A549 (cell line): ENCODE measurements at regions not wholly inside any gene's neighbourhood (a gene's known extent, or its start where the extent isn't known, plus 50 kb on each side); places are given as distances from the start of the nearest gene placed in this dataset.

Experiments used
- MAZ ChIP-seq: fragments of 150-350 bp; IDR thresholded peaks from 2 replicates; pipeline ENCODE4 v1.6.1; 2014; ENCODE audit warnings: antibody characterized with exemption, low read depth, low read length, borderline replicate concordance
- POLR2A ChIP-seq: IDR thresholded peaks from 2 replicates; pipeline ENCODE4 v1.6.1; 2012; ENCODE audit warnings: mild to moderate bottlenecking, low read length
- TF ChIP-seq, protein P1 (sequence below): fragments of >200 bp; sonication (Bioruptor Twin); formaldehyde crosslinking; IDR thresholded peaks from 3 replicates; pipeline ENCODE4 v1.5.1; 2016
- TF ChIP-seq, protein P2 (sequence below): IDR thresholded peaks from 2 replicates; pipeline ENCODE4 v1.6.1; 2012

DNA sequence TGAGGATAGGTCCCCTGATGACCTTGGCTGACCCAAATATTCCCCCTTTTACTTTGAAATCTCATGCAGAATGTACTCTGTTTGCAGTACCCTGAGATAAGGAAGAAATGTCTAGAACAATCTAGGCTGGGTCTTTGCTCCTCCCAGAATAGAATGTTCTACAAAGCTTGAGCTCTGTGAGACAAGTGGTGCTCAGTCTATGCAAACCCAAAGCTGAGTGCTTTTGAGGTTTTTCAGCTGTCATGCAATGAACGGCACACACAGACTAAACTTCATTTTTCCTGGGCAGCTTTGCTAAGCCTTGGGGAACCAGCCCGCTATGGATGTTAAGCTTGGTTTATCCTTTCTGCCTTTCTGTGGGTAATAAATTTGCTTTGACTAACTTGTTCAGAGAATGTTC lies 513.6 kb downstream of the FAT4 start:
- TF ChIP-seq, protein P1, sequence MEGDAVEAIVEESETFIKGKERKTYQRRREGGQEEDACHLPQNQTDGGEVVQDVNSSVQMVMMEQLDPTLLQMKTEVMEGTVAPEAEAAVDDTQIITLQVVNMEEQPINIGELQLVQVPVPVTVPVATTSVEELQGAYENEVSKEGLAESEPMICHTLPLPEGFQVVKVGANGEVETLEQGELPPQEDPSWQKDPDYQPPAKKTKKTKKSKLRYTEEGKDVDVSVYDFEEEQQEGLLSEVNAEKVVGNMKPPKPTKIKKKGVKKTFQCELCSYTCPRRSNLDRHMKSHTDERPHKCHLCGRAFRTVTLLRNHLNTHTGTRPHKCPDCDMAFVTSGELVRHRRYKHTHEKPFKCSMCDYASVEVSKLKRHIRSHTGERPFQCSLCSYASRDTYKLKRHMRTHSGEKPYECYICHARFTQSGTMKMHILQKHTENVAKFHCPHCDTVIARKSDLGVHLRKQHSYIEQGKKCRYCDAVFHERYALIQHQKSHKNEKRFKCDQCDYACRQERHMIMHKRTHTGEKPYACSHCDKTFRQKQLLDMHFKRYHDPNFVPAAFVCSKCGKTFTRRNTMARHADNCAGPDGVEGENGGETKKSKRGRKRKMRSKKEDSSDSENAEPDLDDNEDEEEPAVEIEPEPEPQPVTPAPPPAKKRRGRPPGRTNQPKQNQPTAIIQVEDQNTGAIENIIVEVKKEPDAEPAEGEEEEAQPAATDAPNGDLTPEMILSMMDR, result no peak
- TF ChIP-seq POLR2A (no peak), MAZ (no peak)
- TF ChIP-seq, protein P2, sequence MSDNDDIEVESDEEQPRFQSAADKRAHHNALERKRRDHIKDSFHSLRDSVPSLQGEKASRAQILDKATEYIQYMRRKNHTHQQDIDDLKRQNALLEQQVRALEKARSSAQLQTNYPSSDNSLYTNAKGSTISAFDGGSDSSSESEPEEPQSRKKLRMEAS, result no peak
